Memory B cell (primary cell): ENCODE measurements at regions not wholly inside any gene's neighbourhood (a gene's known extent, or its start where the extent isn't known, plus 50 kb on each side); places are given as distances from the start of the nearest gene placed in this dataset.

Source experiments
- ATAC-seq: fragments of 150-1000 bp; cut with Tn5 transposase; 2 replicates; pipeline ENCODE4 v1.10.0; 2021; ENCODE audit warnings: low read depth, mild to moderate bottlenecking, moderate library complexity
- DNase-seq, 2 donors: peaks; one replicate each; pipeline ENCODE4 v3.0.0; 2022; ENCODE audit warnings: low spot score in 2 of 2
- H3K27ac Mint-ChIP-seq: one replicate; pipeline ENCODE4 v1.8.0; 2022; ENCODE audit warnings: mild to moderate bottlenecking, moderate library complexity, mixed read lengths
- H3K27me3 Mint-ChIP-seq: one replicate; pipeline ENCODE4 v1.8.0; 2022; ENCODE audit warnings: mixed read lengths
- H3K36me3 Mint-ChIP-seq: one replicate; pipeline ENCODE4 v1.8.0; 2022; ENCODE audit warnings: mild to moderate bottlenecking, mixed read lengths
- H3K4me1 Mint-ChIP-seq: one replicate; pipeline ENCODE4 v1.8.0; 2022; ENCODE audit warnings: mixed read lengths
- H3K4me3 Mint-ChIP-seq: one replicate; pipeline ENCODE4 v1.8.0; 2022; ENCODE audit warnings: mild to moderate bottlenecking, moderate library complexity, mixed read lengths
- H3K9me3 Mint-ChIP-seq: one replicate; pipeline ENCODE4 v1.8.0; 2022; ENCODE audit warnings: mixed read lengths

DNA sequence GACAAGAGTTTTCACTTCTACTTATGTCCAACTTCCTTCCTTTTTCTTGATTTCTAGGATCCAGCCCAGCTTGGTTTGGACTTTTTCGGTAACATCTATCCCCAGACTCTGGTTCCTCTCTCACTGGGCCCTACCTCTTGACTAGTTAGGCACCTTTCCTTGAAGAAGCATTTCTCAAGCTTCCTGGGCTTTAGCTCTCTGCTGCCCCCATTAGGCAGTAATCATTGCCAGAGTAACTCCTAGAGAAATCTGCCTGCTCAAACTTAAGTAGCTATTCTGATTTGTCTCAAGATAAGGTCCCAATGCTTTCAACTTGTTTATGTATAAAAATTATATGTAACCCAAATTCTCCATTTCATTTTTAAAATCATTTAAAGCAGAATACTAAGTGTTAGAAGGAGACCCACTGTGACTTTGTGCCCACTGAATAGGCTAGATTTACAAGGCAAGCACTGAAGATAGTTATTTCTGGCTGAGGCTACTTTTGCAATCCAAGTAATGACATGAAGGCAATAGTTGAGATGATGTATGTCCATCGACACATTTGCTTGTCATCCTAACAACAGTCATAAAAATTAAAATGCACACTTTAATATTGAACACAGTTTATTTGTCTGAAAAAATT is 275.0 kb upstream of the G2E3 start:
- H3K4me1 Mint-ChIP-seq: no peaks in the 10 kb centered on the region
- no peak for ATAC-seq
- H3K36me3 Mint-ChIP-seq: no peaks in the 10 kb centered on the region
- no peak for DNase-seq
- H3K27ac Mint-ChIP-seq: no peak overlapping the region
- H3K4me3 Mint-ChIP-seq: no peak overlapping the region
- peaks cover 1% of the 10 kb centered on the region for H3K9me3 Mint-ChIP-seq
- no peaks in the 10 kb centered on the region for H3K27me3 Mint-ChIP-seq

- ATAC-seq (no peak), DNase-seq (no peak)
- Mint-ChIP-seq H3K27me3 (no peaks in the 10 kb centered on the region), H3K36me3 (no peaks in the 10 kb centered on the region), H3K4me1 (no peaks in the 10 kb centered on the region), H3K27ac (no peak overlapping the region), H3K9me3 (peaks cover 1% of the 10 kb centered on the region), H3K4me3 (no peak overlapping the region)
These were observed 274.1 kb upstream of the G2E3 start for GRCh38 chr14:30284808-30285207.

- Mint-ChIP-seq H3K9me3 (peaks cover 1% of the 10 kb centered on the region), H3K4me3 (no peak overlapping the region), H3K27me3 (no peaks in the 10 kb centered on the region), H3K36me3 (no peaks in the 10 kb centered on the region), H3K4me1 (no peaks in the 10 kb centered on the region), H3K27ac (no peak overlapping the region)
- ATAC-seq (no peak), DNase-seq (no peak)
These were observed 271.1 kb upstream of the G2E3 start for GRCh38 chr14:30287579-30288445.

DNA sequence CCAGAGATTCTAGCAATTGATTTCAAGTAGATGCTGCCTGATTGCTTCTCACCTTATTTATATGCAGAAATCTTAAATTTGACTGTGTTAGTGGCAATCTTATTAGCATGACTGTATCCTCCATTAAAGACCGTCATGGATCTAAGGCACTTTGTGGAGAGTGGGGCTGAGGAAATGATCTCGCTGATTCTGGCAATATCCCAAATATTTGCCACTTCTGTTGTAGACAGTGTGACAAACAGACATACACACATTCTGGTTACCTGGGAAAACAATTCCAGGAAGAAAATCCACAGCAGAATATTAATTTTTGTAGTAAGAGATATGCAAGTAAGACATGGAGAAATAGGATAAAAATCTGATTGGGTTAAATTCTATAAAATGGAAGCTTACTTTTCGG is 269.0 kb upstream of the G2E3 start:
- Mint-ChIP-seq H3K36me3 (no peaks in the 10 kb centered on the region), H3K4me1 (no peaks in the 10 kb centered on the region), H3K9me3 (no peaks in the 10 kb centered on the region), H3K27me3 (no peaks in the 10 kb centered on the region), H3K4me3 (no peak overlapping the region), H3K27ac (no peak overlapping the region)
- no peak for ATAC-seq
- no peak for DNase-seq

GRCh38 chr14:30291216-30291615 is 267.7 kb upstream of the G2E3 start:
- DNase-seq: no peak
- no peaks in the 10 kb centered on the region for H3K36me3 Mint-ChIP-seq
- no peak for ATAC-seq
- no peak overlapping the region for H3K27ac Mint-ChIP-seq
- H3K4me3 Mint-ChIP-seq: no peak overlapping the region
- no peaks in the 10 kb centered on the region for H3K9me3 Mint-ChIP-seq
- H3K4me1 Mint-ChIP-seq: no peaks in the 10 kb centered on the region
- no peaks in the 10 kb centered on the region for H3K27me3 Mint-ChIP-seq

- Mint-ChIP-seq H3K4me3 (no peak overlapping the region), H3K36me3 (no peaks in the 10 kb centered on the region), H3K27me3 (peaks cover 2% of the 10 kb centered on the region), H3K4me1 (peaks cover 3% of the 10 kb centered on the region), H3K9me3 (no peaks in the 10 kb centered on the region), H3K27ac (no peak overlapping the region)
- ATAC-seq: no peak
- DNase-seq: no peak
These were observed 266.4 kb upstream of the G2E3 start for GRCh38 chr14:30292541-30292940.

DNA sequence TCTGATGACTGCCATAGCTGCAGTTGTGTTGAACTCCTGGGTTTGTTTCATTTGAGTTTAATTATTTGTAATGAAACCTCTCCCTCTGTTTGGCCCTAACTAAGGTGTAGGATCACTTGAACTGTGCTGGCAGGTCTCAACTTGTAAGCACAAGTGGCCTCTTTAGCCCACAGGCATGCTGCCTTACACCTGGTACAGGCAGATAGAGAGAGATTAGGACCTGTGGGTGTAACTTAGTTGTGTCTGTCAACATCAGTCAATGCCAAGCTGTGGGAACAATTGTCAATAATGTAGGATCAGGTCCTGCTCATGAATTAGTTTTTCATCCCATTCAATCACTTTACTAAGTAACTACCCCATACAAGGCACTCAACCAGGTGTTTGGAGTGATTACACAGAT is 263.0 kb upstream of the G2E3 start:
- peaks cover 2% of the 10 kb centered on the region for H3K27me3 Mint-ChIP-seq

DNA sequence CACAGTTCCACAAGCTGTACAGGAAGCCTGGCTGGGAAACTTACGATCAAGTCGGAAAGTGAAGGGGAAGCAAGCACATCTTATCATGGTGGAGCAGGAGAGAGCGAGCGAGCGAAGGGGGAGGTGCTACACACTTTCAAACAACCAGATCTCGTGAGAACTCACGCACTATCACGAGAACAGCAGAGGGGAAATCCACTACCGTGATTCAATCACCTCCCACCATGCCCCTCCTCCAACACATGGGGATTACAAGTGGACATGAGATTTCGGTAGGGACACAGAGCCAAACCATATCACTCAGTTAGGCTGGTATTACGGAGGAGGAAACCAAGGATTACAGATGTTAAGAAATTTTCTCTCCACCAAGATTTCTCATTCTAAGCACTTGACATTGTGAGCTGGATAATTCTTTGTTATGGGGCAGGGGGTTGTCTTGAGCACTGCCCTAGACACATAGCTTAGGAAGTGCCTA is 262.0 kb upstream of the G2E3 start:
- Mint-ChIP-seq H3K9me3 (no peaks in the 10 kb centered on the region), H3K4me1 (peaks cover 3% of the 10 kb centered on the region), H3K27me3 (peaks cover 2% of the 10 kb centered on the region), H3K27ac (no peak overlapping the region), H3K36me3 (no peaks in the 10 kb centered on the region), H3K4me3 (peak overlapping the region; percentile 6)
- ATAC-seq (no peak), DNase-seq (no peak)

More for the DNA sequence above, 263.0 kb upstream of the G2E3 start:
- Mint-ChIP-seq H3K4me1 (peaks cover 3% of the 10 kb centered on the region), H3K4me3 (no peak overlapping the region), H3K27ac (no peak overlapping the region), H3K36me3 (no peaks in the 10 kb centered on the region), H3K9me3 (no peaks in the 10 kb centered on the region)
- ATAC-seq (no peak), DNase-seq (no peak)

DNA sequence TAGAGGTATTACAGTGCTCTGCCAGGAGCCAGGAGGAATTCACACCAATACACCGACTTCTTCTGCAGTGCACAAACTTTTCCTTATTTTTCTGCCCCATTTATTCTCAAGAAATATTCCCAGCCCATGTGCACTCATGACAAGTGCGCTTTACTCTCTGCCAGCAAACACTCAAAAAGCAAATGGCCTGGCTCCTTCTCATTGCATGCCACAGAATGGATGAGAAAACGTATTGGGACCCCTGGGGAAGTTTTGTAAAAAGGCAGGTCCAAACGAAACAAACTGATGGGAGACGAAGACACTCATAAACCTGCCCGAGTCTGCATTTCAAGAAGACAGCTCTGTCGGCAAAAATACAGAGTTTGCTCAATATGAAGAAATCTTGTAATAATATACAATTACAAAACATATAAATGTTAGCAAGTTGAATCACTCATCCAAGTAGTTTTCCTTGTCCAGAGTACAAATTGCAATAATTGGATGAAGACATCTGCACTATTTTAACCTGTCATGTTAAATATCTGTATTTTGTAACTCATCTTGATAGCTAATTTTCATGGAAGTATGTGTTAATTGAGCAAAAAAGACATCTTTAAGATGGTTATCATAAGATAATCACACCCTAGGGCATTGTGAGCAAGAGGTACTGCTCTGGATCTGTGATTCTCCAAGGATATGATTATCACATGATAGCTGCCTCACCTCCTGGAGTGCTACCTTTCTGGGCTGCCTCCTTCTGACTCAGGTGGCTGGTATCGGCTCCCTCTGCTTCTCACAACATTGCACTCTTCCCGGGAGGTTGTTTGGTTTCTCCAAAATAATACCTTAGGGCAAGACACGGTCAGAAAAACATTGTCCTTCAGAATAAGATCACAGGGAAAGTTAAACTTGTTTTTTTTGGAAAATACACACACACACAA is 260.8 kb upstream of the G2E3 start:
- Mint-ChIP-seq H3K36me3 (no peaks in the 10 kb centered on the region), H3K27me3 (peaks cover 2% of the 10 kb centered on the region), H3K9me3 (no peaks in the 10 kb centered on the region), H3K27ac (no peak overlapping the region), H3K4me1 (peaks cover 3% of the 10 kb centered on the region), H3K4me3 (no peak overlapping the region)
- ATAC-seq: no peak
- DNase-seq: no peak

GRCh38 chr14:30299915-30300314 is 259.0 kb upstream of the G2E3 start:
- DNase-seq: no peak
- ATAC-seq: no peak
- peaks cover 3% of the 10 kb centered on the region for H3K4me1 Mint-ChIP-seq
- no peak overlapping the region for H3K4me3 Mint-ChIP-seq
- peaks cover 2% of the 10 kb centered on the region for H3K27me3 Mint-ChIP-seq
- H3K27ac Mint-ChIP-seq: no peak overlapping the region
- H3K36me3 Mint-ChIP-seq: no peaks in the 10 kb centered on the region
- H3K9me3 Mint-ChIP-seq: no peaks in the 10 kb centered on the region

DNA sequence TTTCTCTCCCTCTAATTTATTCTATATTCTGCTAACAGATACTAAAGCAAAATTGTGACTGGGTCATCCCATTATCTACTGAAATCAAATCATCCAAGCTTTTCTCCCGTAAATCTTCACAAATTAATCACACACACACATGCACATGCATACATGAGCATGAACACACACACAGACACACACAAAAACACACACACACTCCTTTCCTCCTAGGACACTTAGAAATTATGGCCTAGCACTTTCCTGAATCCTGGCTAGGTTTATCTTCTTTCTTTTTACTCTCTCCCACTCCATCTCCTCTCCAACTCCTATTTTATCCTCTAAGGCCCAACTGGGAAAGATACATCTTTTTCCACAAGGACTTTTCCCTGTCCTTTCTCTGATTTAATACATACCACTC is 255.6 kb upstream of the G2E3 start:
- Mint-ChIP-seq H3K4me1 (no peaks in the 10 kb centered on the region), H3K27me3 (no peaks in the 10 kb centered on the region), H3K9me3 (no peaks in the 10 kb centered on the region), H3K36me3 (no peaks in the 10 kb centered on the region), H3K27ac (no peak overlapping the region), H3K4me3 (no peak overlapping the region)
- ATAC-seq: no peak
- no peak for DNase-seq

- Mint-ChIP-seq H3K27ac (no peak overlapping the region), H3K27me3 (no peaks in the 10 kb centered on the region), H3K4me3 (no peak overlapping the region), H3K36me3 (no peaks in the 10 kb centered on the region), H3K4me1 (no peaks in the 10 kb centered on the region), H3K9me3 (no peaks in the 10 kb centered on the region)
- no peak for DNase-seq
- ATAC-seq: no peak
These were observed 253.6 kb upstream of the G2E3 start for GRCh38 chr14:30305346-30305745.

- Mint-ChIP-seq H3K9me3 (peaks cover 3% of the 10 kb centered on the region), H3K36me3 (no peaks in the 10 kb centered on the region), H3K27me3 (no peaks in the 10 kb centered on the region), H3K4me3 (no peak overlapping the region), H3K27ac (no peak overlapping the region), H3K4me1 (no peaks in the 10 kb centered on the region)
- no peak for ATAC-seq
- DNase-seq: no peak
These were observed 249.6 kb upstream of the G2E3 start for GRCh38 chr14:30309405-30309804.

DNA sequence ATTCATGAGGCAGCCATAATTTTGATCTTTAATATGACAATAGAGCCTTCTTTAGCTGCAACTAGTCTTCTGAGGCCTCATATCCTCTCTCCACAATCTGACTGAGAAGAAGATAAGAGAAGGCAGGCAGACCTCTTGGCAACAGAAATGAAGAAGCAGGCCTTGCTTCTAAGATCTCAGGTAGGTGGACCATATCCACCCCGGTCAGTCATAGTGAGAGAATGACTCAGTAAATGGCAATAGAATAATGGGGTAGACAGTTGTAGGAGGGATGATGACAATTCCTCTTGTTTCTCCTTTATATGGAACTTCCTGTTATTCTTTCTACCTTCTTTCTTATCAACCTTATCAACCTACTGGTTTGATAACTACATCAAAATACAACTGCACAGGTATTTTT is 246.7 kb upstream of the G2E3 start:
- H3K4me1 Mint-ChIP-seq: no peaks in the 10 kb centered on the region
- no peak for DNase-seq
- H3K36me3 Mint-ChIP-seq: no peaks in the 10 kb centered on the region
- no peak overlapping the region for H3K4me3 Mint-ChIP-seq
- peaks cover 7% of the 10 kb centered on the region for H3K9me3 Mint-ChIP-seq
- ATAC-seq: no peak
- no peak overlapping the region for H3K27ac Mint-ChIP-seq
- no peaks in the 10 kb centered on the region for H3K27me3 Mint-ChIP-seq
